ENCODE measurements at regions not wholly inside any gene's neighbourhood (a gene's known extent, or its start where the extent isn't known, plus 50 kb on each side); places are given as distances from the start of the nearest gene placed in this dataset.

DNA sequence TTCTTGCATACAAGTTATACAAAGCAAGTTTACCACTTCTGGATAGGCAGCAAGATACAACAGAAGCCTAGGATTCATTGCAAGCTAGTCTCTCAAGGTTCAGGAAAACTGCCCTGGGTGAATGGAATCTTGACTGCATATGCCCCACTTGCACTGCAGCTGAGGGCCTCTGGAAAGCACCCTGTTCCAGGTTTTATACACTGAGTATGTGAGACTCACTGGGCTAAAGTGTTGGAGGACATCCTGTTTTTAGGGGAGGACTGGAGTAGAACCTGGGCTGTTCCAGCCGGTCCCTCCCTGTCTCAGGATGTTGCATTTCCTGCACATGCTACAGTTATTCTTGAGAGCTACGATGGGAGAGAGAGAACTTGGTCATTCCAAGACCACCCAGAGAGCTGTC is 168.5 kb upstream of the NUDT6 start:
- Histone ChIP-seq H3K4me1 (ENCODE audit: control insufficient read depth in 1 of 2, insufficient read depth in 1 of 2, low read depth in 1 of 2, low read length in 1 of 2) (peaks cover 14 to 17% of the 10 kb centered on the region in 2 experiments), H3K36me3 (no peaks in the 10 kb centered on the region), H3K27me3 (no peaks in the 10 kb centered on the region), H3K9me3 (no peaks in the 10 kb centered on the region), H3K27ac (no peak overlapping the region), H3K4me3 (ENCODE audit: low read depth in 1 of 2, low read length in 1 of 2) (no peak overlapping the region)
- TF ChIP-seq, protein P1, sequence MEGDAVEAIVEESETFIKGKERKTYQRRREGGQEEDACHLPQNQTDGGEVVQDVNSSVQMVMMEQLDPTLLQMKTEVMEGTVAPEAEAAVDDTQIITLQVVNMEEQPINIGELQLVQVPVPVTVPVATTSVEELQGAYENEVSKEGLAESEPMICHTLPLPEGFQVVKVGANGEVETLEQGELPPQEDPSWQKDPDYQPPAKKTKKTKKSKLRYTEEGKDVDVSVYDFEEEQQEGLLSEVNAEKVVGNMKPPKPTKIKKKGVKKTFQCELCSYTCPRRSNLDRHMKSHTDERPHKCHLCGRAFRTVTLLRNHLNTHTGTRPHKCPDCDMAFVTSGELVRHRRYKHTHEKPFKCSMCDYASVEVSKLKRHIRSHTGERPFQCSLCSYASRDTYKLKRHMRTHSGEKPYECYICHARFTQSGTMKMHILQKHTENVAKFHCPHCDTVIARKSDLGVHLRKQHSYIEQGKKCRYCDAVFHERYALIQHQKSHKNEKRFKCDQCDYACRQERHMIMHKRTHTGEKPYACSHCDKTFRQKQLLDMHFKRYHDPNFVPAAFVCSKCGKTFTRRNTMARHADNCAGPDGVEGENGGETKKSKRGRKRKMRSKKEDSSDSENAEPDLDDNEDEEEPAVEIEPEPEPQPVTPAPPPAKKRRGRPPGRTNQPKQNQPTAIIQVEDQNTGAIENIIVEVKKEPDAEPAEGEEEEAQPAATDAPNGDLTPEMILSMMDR (IDR thresholded peaks at IDR 0.05), result no peak

DNA sequence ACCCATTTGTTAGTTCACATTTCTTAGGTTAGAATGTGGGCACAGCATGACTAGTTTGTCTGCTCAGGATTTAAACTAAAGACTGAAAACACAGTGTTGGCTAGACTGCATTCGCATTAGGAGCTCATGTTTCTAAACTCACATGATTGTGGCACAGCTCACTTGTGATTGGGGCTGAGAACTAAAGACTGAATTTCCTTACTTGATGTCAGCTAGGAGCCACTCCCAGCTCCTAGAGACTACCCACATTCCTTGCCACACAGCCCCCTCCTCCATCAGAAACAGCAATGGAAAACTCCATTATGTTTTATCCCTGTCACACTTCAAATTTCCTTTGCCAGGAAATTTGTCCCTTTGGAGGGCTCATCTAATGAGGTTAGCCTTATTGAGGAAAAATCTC is 170.2 kb upstream of the NUDT6 start:
- TF ChIP-seq, protein P1 (IDR thresholded peaks at IDR 0.05), result no peak
- Histone ChIP-seq H3K27ac (no peak overlapping the region), H3K4me1 (ENCODE audit: control insufficient read depth in 1 of 2, insufficient read depth in 1 of 2, low read depth in 1 of 2, low read length in 1 of 2) (peaks cover 10 to 12% of the 10 kb centered on the region in 2 experiments), H3K9me3 (no peaks in the 10 kb centered on the region), H3K4me3 (ENCODE audit: low read depth in 1 of 2, low read length in 1 of 2) (no peak overlapping the region), H3K27me3 (no peaks in the 10 kb centered on the region), H3K36me3 (no peaks in the 10 kb centered on the region)

DNA sequence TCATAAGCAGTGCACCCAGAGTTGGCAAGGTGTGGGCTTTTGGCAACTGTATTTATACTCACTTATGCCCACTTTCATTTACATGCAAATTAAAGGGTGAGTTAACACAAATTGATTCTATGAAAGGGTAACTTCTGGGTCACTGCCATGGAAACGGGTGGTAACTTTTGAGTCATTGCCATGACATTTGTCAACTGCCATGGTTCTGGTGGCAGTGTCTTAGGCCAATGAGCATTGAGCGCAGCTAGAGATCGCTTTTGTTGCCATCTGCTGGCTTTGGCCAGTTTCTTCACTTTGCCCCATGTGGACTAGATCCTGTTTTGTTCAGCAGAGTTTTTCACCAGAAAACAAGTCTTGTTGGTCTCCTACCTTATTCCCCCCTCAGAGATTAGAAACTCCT is 170.8 kb upstream of the NUDT6 start:
- Histone ChIP-seq H3K36me3 (no peaks in the 10 kb centered on the region), H3K4me3 (ENCODE audit: low read depth in 1 of 2, low read length in 1 of 2) (no peak overlapping the region), H3K27ac (no peak overlapping the region), H3K4me1 (ENCODE audit: control insufficient read depth in 1 of 2, insufficient read depth in 1 of 2, low read depth in 1 of 2, low read length in 1 of 2) (peaks cover 5 to 8% of the 10 kb centered on the region in 2 experiments), H3K27me3 (no peaks in the 10 kb centered on the region), H3K9me3 (no peaks in the 10 kb centered on the region)
- TF ChIP-seq, protein P1 (IDR thresholded peaks at IDR 0.05), result no peak

DNA sequence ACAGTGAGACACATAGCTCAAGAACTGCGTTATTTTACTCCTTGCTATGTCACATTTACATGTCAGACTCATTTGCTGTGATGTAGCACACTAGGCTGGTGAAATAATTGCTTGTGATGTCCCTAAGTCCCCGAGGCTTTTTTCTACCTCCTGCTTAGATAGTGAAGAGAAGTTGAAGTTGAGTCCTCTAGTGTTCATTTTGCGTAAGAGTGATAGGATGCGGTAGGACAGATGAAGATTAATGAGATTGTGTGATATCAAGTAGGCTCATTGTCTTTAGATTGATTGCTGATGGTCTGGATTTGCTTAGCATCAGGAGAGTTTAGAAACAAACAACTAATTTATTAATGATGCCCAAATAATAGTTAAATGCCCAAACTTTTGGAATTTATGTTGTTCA is 173.6 kb upstream of the NUDT6 start:
- Histone ChIP-seq H3K36me3 (no peaks in the 10 kb centered on the region), H3K4me3 (ENCODE audit: low read depth in 1 of 2, low read length in 1 of 2) (no peak overlapping the region), H3K27ac (no peak overlapping the region), H3K27me3 (no peaks in the 10 kb centered on the region), H3K9me3 (no peaks in the 10 kb centered on the region), H3K4me1 (ENCODE audit: control insufficient read depth in 1 of 2, insufficient read depth in 1 of 2, low read depth in 1 of 2, low read length in 1 of 2) (no peaks in the 10 kb centered on the region)
- TF ChIP-seq, protein P1 (IDR thresholded peaks at IDR 0.05), result no peak

DNA sequence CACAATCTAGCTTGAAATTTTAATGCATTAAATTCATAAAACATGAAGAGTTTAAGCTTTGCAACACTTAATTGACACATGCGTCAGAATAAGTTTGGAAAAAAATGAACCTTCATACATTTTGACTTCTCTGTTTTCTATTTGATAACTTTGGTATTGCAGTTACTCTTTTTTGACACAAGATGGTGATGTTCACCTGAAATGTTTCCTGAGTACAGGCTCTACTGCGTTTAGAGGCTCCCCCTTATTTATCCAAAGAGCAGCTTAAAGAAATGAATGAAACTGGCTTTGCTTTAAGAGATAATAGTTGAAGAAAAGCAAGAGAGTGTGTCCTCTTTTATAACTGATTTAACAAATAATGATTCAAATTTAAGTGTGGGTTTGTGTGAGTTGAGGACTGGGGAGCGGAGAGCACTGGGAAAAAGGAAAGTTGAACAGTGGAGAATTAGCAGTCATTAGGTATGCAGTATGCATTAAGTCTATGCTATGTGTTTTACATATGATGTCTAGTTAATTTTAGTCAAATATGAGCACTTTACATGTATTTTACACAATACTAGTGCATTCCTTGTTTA is 180.6 kb upstream of the NUDT6 start:
- Histone ChIP-seq H3K27ac (no peak overlapping the region), H3K4me3 (ENCODE audit: low read depth in 1 of 2, low read length in 1 of 2) (no peak overlapping the region), H3K36me3 (no peaks in the 10 kb centered on the region), H3K27me3 (no peaks in the 10 kb centered on the region), H3K9me3 (no peaks in the 10 kb centered on the region), H3K4me1 (ENCODE audit: control insufficient read depth in 1 of 2, insufficient read depth in 1 of 2, low read depth in 1 of 2, low read length in 1 of 2) (no peaks in the 10 kb centered on the region)
- TF ChIP-seq, protein P1 (IDR thresholded peaks at IDR 0.05), result no peak
